GM19328 (cell line): ENCODE measurements at regions not wholly inside any gene's neighbourhood (a gene's known extent, or its start where the extent isn't known, plus 50 kb on each side); places are given as distances from the start of the nearest gene placed in this dataset.
"Not testable (repeated sequence)": the region's sequence is repeated elsewhere in the genome, so short reads cannot be mapped to it uniquely, and the experiment has no call there.

Experiments
- ATAC-seq: cut with Tn5 transposase; IDR thresholded peaks from one replicate; pipeline ENCODE4 v1.9.1; 2021; ENCODE audit warnings: mild to moderate bottlenecking, moderate library complexity; ENCODE audit not compliant: unreplicated experiment

GRCh38 chr2:67567886-67568285 lies 170.8 kb downstream of the ETAA1 start:
- no peak for ATAC-seq

GRCh38 chr2:67570611-67571010 lies 173.5 kb downstream of the ETAA1 start:
- ATAC-seq: no peak

GRCh38 chr2:67571785-67572718 lies 174.9 kb downstream of the ETAA1 start:
- ATAC-seq: no peak

- ATAC-seq: no peak
Observed at GRCh38 chr2:67572721-67573435, 175.7 kb downstream of the ETAA1 start.

GRCh38 chr2:67574230-67574629 lies 177.1 kb downstream of the ETAA1 start:
- no peak for ATAC-seq

- no peak for ATAC-seq
Observed at GRCh38 chr2:67576226-67576625, 179.1 kb downstream of the ETAA1 start.

- no peak for ATAC-seq
Observed at GRCh38 chr2:67576991-67577390, 179.9 kb downstream of the ETAA1 start.

- ATAC-seq: no peak
Observed at GRCh38 chr2:67579216-67579615, 182.1 kb downstream of the ETAA1 start.

GRCh38 chr2:67579806-67580205 lies 182.7 kb downstream of the ETAA1 start:
- no peak for ATAC-seq

- ATAC-seq: no peak
Observed at GRCh38 chr2:67581751-67582150, 184.6 kb downstream of the ETAA1 start.

- ATAC-seq: no peak
Observed at GRCh38 chr2:67583185-67583584, 186.1 kb downstream of the ETAA1 start.

- ATAC-seq: no peak
Observed at GRCh38 chr2:67585400-67585799, 188.3 kb downstream of the ETAA1 start.

- ATAC-seq: not testable (repeated sequence)
Observed at GRCh38 chr2:67589121-67589520, 192.0 kb downstream of the ETAA1 start.

- not testable (repeated sequence) for ATAC-seq
Observed at GRCh38 chr2:67594522-67594921, 197.4 kb downstream of the ETAA1 start.

GRCh38 chr2:67596871-67597270 lies 199.7 kb downstream of the ETAA1 start:
- no peak for ATAC-seq

- ATAC-seq: no peak
Observed at GRCh38 chr2:67599561-67599960, 202.4 kb downstream of the ETAA1 start.

- ATAC-seq: no peak
Observed at GRCh38 chr2:67600222-67600871, 203.2 kb downstream of the ETAA1 start.

GRCh38 chr2:67600946-67601345 lies 203.8 kb downstream of the ETAA1 start:
- ATAC-seq: no peak

GRCh38 chr2:67604360-67604759 lies 207.2 kb downstream of the ETAA1 start:
- ATAC-seq: no peak

- no peak for ATAC-seq
Observed at GRCh38 chr2:67612576-67613042, 215.5 kb downstream of the ETAA1 start.

GRCh38 chr2:67613227-67613626 lies 216.1 kb downstream of the ETAA1 start:
- no peak for ATAC-seq
